Fibroblast of skin of right biceps (primary cell): ENCODE measurements at regions not wholly inside any gene's neighbourhood (a gene's known extent, or its start where the extent isn't known, plus 50 kb on each side); places are given as distances from the start of the nearest gene placed in this dataset.
A peak's percentile ranks its signal among the peaks of the same experiment; 100 is the strongest.

Experiments
- DNase-seq: peaks from one replicate; pipeline ENCODE4 v3.0.0-alpha.2; 2013

DNA sequence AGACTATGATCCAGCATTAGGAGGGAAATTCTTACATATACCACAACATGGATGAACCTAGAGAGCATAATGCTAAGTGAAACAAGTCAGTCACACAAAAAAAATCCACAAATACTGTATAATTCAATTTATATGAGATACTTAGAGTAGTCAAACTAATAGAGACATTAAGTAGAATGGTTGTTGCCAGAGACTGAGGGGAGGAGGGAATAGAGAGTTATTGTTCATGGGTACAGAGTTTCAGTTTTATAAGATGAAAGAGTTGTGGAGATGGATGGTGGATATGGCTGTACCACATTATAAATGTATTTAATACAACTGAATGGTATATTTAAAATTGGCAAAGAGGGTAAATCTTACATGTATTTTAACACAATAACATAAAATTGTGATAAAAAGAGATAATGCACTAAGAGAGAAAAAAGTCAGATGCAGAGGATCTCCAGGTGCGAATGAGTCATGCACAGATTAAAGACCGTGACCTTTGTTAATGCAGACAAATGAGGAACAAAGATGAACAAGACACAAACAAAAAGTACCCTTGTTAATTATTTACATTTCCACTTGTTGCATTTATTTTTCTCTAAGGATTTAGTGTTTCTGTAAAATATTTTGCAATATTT lies 541.7 kb upstream of the MEX3C start:
- no peak for DNase-seq

DNA sequence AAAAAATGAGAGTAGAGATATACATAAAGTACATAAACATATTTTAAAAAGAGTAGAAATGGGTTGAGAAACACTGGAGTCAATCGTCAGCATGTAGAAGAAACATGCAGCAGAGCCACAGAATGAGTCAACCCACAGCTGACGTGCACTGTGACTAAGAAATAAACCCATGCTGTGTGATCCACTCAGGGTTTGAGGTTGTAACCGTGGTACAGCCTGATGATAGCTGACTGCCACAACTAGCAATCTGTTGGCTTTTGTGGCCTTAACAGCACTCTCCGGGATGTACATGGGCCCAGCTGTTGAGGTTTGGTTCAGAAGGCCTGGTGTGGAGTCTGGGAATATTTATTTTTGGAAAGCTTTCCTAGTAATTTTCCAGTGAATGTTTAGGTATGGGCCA lies 554.4 kb upstream of the MEX3C start:
- peak; percentile 50 for DNase-seq

DNA sequence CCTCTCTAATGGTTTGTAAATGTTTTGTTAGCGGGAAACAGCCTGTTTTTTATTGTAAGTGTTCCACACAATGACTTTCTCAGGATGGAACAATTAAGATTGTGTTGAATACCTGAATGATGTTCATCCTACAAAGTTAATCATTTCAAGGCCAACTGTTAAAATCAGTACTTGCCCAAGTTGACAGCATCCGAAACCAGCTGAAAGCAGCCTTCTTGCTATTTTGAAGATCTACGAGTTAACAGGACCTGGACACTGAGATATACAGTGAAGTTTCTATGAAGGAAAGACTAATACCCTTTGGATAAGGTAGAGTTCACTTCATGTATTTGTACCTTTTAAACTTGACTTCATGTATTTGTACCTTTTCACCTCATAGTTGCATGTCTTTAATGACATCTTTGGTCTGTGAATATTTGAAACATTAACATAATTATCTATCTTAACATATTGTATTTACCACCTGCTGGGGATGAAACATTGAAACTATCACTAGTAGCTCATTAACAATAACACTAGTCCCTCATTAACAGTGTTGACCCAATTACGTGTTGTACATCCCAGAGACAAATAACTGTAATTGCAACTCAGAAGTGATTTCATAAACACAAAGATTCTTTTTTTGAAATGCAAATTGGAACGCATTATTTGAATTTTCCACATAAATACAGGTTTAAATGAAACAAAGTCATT lies 556.0 kb upstream of the MEX3C start:
- no peak for DNase-seq

DNA sequence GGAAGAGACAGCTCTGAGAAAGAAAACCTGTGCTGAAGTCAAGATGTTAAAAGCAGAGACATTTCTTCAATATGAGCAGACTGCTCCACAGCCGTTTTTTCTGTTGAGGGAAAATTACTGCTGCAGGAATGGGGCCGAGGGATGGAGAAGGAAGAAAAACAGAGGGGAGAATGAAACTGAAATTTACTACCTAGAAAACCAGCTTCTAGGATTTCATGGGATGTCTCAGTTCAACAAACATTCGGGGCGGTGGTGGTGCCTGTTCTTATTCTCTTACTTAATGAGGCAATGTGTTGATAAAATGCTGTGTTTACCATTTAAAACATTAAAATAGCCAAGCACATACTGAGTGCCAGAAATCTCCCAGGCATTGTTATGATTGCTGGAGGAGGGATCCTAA lies 557.1 kb upstream of the MEX3C start:
- no peak for DNase-seq

DNA sequence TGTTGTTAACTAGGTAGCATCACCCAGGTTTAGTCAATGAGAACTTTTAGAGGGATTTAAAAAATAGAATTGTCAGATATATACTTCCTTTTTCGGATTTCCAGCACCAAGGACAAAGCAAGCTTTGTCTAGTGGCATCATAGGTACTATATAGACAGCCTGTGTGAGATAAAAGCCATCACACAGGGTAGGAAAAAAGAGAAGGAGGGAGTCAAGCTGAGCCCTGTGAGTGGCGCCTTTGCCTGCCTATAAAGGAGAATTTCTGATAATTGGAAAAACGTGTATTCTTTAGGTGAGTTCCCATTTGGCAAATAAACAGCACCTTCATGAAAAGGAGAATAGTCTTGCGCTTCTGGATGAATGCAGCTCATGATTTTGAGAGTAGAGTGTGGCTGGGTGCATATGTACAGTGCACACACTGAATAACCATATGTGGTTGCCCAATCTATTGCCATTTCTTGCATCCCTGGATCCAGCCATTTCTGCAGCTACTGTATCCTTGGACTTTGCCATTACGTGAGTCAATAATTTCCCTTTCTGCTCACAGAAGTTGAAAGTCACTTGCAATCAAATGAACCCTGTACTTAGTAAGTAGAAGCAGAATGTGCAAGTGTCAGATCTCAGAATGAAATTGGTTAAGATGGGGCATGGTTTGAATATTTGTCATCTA lies 559.9 kb upstream of the MEX3C start:
- DNase-seq = no peak

DNA sequence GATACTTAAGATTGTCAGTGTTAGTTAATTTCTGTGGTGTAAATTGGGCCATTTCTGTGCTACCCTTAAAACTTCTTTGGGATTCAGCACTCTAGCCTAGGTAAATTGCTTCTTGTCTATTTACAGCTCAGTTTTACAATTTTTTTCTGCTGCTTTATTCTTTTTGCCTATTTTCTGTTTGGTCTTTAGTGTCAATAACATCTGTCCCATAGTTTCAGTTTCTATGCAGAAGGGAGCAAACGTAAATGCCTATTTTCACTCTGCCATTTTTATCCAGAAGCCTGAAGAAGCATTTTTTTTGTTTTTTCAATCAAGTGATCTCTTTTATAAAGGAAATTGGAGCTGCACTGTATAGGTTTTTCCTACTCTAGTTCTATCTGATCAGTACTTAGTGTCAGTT lies 564.9 kb upstream of the MEX3C start:
- DNase-seq = no peak

DNA sequence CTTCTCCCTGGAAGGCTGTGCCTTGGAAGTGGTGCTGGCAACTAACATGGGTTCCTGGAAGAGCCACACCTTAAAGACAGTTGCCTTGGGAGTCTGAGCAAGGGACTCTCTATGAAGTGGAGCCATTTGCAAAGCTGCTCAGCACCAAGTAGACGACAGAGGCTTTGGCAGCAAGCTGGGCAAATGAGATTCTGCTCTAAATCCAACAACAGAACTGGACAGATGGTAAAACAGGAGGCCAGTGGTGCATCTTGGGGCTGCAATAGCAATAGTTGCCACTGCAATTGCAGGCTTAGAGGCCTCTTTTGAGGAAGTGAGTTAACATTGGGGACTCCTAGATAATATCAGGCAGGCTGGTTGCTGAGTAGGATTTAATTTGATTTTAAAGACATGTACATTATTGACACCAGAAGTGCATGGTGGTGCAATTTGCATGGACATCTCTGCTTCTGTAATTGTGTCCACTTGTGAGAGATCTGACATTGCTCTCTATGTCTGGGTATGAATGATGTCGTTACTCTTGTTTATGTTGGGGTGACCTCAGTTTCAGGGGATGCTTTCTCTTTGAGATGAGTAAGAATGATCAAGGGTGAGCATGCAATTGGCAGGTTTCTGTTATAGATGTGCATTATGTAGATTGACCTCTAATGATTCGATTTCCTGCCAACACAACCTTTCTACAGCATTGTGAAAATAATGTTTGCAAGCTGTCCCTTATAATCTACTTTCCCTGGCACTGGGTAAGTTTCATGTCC lies 568.3 kb upstream of the MEX3C start:
- DNase-seq = no peak

DNA sequence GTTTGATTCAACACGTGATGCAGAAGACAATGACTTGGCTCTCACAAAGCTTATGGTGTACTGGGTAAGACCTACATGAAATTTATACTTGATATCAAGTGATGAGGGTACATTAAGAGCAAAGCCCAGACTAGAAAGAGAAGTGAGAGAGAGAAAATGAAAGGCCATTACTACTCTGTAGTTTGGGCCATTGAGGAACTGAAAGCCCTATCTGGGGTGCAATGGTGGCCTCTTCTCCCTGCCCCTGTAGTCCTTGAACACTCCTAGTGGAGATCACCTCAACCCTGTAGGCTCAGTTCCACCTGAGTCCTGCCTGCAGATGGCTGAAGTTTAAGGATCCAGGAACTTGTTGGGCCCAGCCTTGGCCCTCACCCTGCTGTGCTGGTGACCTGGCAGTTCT lies 569.8 kb upstream of the MEX3C start:
- no peak for DNase-seq

DNA sequence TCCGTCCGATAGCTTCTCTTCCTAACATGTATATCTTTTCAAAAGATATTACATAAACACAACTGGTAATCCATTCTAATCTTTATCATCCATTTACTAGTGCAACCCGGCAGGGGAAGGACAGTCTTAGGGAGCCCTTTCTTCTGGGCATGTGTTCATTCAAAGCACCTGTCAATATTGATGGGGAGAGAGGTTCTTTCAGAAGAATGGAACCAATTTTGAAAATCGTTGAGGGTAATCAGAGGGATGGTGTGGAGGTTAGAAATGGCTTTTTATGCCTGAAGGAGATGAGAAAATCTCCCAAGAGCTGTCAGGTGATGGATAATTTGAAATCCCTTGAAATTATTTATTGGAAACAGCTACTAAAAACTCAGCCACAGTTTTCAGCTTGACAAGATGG lies 561.9 kb upstream of the DCC start:
- DNase-seq = no peak

DNA sequence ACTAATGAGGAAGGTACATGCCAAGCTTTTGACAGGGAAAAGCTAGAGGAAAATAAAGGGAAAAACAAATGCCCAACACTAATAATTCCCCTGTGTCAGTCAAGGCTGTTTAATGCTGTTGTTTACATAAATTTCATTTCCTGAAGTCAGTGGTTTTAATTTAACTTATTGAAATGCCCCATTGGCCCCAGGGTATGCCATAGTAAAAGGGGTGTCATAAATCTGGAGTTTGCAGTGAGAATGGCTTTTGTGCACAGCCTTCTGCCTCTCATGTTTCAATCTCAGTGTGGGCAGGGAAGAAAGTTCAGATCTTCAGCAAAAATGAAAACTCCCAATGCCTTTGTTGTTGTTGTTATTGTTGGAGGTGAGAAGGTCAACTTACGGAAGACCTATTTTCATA lies 550.1 kb upstream of the DCC start:
- DNase-seq = no peak

DNA sequence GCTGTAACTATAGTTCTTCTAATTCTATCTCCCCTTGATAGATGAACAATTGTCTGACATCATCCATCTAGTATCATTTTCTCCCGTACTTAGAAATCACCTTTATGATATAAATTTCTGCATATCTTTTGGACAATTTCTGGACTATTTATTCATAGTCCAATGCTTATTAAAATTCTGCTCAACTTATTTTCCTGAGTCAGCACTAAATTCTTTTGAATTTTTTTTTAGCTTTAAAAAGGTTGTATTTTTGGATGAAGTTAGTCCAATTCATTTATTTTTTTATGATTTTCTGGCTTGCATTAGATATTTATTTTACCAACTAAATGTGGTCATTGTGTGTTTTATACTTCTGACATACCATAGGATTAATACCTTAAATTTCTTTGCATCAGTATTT lies 538.5 kb upstream of the DCC start:
- no peak for DNase-seq

DNA sequence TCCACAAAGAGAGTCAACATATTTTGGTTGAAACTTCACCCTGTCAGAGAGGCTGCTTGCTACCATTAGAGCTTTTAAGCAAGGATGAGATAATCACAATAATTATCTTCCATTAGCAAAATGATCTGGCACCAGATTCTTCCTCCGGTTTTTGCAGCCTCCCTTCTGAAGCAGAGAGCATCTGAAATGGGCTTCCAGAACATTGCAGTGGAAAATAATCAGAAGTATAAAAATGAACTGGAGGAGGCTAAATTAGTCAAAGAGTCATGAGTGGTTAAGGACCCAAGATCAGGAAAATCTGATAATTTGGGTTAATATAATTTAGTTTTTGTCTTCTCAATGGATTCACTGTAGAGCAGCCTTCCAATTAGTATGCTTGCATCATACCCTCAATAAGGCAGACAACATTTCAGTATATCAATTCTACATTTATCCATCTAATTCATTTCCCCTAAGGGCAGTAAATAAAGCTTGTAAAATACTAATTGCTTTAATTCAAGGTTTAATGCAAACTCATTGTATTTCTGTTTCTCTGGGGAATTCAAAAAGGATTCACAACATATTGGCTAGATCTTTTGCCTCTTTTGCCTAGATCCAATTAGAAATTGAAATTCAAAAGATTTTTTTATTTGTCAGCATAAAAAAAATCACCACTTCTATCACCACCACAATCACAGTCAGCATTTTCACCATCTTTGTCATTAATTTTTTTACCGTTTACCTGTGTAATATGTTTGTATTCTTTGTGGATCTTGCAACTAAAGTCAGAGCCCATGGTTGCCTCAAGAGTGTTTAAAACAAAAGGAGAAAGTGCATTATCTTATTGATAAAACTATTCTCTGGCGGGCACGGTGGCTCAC lies 537.2 kb upstream of the DCC start:
- DNase-seq = no peak

DNA sequence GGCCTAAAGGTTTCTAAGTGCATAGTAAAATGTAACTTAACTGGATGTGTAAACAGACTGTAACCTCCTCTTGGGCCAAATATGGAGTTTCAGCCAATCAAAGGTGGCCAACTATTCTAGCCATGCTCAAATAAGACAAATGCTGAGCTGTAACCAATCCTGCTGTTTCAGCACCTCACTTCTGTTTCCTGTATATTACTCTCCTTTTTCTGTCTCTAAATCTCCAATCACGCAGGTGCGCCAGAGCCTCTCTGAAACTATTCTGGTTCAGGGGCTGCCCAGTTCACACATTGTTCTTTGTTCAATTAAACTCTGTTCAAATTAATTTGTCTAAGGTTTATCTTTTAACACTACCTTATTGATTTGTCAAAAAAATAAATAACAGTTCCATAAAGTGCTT lies 532.7 kb upstream of the DCC start:
- no peak for DNase-seq

DNA sequence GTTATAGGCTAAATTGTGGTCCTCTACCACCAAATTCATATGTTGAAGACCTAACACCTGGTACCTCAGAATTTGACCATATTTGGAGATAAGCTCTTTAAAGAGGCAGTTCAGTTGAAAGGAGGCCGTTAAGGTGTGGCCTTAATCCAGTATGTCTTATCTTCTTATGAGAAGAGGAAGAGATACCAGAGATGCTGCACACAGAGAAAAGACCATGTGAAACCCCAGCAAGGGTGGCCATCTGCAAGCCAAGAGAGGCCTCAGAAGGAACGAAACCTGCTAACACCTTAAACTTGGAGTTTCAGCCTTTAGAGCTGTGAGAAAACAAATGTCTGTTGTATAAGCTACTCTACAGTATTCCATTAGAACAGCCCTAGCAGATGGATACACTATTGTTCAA lies 528.1 kb upstream of the DCC start:
- DNase-seq = no peak

DNA sequence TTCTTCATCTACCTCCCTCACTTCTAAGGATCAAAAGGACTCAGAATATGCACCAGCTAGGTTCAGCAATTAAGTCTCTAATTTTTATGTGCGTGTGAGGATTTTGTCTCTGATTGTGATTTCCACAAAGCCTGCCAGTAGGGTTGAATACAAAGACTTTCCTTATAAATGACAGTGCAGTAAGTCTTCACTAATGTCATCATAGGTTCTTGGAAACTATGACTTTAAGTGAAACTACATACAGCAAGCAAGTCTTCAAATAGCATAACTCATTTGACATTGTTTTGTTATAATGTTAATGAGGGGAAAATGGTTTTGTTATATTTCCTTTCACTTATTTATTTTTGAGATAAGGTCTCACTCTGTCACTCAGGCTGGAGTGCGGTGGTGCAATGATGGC lies 526.3 kb upstream of the DCC start:
- no peak for DNase-seq

DNA sequence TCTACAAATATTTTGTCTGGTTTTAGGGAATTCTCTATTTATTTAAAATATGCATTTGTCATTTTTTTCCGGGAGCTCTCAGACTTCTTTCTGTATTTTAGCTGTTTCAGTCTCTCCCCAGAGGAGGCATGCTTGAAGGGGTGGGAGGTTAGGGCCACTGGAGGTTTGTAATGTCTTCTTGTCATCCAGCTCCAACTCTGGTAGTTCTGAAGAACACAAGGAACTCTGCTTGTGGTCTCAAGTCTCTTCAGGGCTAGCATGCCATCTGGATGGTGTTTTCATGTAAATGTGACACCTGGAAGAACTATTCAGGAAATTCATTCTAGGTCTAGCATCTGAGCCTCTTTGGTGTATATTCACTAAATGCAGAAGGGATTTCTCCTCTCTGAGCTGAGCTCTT lies 518.4 kb upstream of the DCC start:
- DNase-seq = no peak

DNA sequence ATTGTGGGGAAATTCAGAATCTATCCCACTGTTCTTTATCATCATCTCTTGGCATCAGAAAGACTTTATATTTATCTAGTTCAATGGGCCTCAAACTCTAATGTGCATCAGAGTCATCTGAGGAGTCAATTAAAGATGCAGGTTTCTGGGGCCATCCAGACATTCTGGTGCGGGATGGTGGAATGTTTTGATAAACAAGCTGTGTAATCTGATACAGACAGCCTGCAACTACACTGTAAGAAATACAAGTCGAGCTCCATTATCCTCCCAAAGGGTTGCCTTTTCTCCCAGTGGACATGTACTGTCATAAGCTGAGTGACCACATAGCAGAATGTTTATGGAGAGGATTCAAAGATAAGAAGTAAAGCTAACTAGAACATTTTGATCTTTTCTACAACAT lies 515.3 kb upstream of the DCC start:
- DNase-seq = no peak

DNA sequence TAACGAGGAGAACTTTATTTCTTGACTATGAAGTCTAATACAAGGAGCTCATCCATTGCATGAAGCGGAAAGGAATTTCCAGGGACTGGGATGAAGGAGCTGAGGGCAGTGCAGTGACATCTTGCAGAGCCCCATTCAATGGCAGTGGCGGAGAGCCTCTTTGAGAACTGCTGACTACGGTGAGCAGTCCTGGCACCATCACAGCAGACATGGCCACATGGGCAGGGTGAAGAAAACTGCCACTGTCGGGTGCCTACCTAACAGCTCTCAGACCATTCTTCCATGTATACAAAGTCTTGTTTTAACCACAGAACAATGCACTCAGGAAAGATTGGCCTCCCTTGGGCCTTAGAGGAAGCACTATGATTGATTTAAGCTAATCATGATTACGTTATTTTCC lies 506.1 kb upstream of the DCC start:
- DNase-seq = no peak

DNA sequence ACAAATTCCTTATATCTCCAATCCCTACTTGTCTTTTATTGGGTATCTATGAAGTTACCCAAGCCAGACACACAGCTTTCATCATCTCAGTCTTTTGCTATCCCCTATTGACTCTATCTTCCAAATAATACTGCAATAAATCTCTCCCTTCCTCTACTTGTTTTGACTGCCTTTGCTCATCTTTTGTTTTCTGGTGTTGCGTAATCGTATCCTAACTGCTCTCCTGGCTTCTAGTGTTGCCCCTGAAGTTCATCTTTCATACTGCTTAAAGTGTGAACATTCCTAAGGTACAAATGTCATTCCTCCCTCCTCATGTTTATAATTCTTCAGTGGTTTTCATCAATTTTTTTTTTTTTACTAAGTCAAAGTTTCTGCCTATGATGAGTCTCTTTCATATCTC lies 491.3 kb upstream of the DCC start:
- no peak for DNase-seq

DNA sequence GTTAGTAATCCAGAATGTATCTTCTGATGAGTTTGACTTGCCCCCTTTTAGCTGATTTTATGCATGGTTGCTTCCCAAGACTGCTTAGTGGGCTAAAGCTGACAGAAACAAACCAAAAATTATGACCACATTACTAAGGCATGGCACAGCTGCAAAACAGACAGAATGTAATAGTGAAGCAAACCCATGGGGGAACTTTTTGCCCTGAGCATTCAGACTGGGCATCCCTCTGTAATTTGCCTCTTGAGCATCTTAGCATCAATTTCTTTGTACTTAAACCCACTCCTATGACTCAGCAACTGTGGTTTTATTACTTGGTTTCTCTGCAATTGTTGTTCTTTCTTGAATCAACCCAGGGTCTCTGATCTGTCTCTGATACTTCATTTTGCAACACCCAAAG lies 487.3 kb upstream of the DCC start:
- no peak for DNase-seq

DNA sequence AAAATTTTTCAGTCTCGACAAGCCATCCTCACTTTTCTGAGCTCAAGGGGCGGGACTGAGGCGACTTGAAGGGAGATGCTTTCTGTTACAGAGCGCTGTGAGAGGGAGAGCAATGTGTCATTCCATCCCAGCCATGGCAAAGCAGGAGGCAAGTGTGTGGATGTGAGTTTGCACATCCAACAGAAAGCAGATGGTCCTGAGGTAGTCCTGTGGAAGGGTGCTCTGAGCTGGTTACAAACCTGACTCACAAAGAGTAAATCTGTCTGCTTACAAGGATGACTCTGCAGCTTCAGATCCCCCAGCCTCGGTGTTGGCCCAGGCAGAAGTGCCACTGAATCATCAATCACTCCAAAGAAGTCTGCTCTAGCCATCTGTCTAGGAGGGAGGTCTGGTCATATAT lies 482.0 kb upstream of the DCC start:
- no peak for DNase-seq

DNA sequence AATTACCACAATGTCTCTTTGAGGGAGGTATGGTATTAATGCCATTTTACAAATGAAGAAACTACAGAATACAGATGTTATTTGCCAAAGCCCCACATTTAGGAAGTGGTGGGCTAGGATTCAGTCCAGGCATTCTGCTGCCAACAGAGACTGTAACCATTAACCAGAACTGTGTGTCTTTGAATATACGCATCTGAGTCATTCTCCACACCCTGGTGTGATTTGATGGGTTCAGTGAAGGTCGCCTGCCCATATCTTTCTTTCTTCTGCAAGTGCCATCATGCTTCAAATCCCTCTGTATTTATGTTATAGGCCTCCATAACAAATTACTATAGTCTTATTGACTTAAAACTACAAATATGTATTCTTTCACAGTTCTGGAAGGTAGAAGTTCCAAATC lies 479.0 kb upstream of the DCC start:
- no peak for DNase-seq
